Smooth muscle cell (in vitro differentiated cells): ENCODE measurements at regions not wholly inside any gene's neighbourhood (a gene's known extent, or its start where the extent isn't known, plus 50 kb on each side); places are given as distances from the start of the nearest gene placed in this dataset.

Experiments used
- DNase-seq: peaks from one replicate; lab custom pipeline; 2025; ENCODE audit not compliant: unreplicated experiment; lab: John Stamatoyannopoulos, UW
- H2AFZ ChIP-seq: fragments of 200-600 bp; sonication (generic); 2 replicates; pipeline ENCODE4 v1.6.0; 2016; ENCODE audit warnings: antibody characterized with exemption, low read depth, mild to moderate bottlenecking
- H3F3A ChIP-seq: fragments of 200-600 bp; sonication (generic); 2 replicates; pipeline ENCODE4 v1.6.0; 2017; ENCODE audit warnings: antibody characterized with exemption, low read depth
- H3K27ac ChIP-seq: fragments of 200-600 bp; sonication (generic); 2 replicates; pipeline ENCODE4 v1.5.1; 2016; ENCODE audit warnings: low read depth, mild to moderate bottlenecking
- H3K27me3 ChIP-seq: fragments of 200-600 bp; sonication (generic); 2 replicates; pipeline ENCODE4 v1.6.1; 2016; ENCODE audit warnings: low read depth, mild to moderate bottlenecking
- H3K36me3 ChIP-seq: fragments of 200-600 bp; sonication (generic); 2 replicates; pipeline ENCODE4 v1.5.1; 2016; ENCODE audit warnings: low read depth
- H3K4me1 ChIP-seq: fragments of 200-600 bp; sonication (generic); 2 replicates; pipeline ENCODE4 v1.5.1; 2016; ENCODE audit warnings: low read depth
- H3K4me2 ChIP-seq: fragments of 200-600 bp; sonication (generic); 2 replicates; pipeline ENCODE4 v1.6.0; 2016; ENCODE audit warnings: mild to moderate bottlenecking
- H3K4me3 ChIP-seq: fragments of 200-600 bp; sonication (generic); 2 replicates; pipeline ENCODE4 v1.5.1; 2016; ENCODE audit warnings: mild to moderate bottlenecking
- H3K79me2 ChIP-seq: fragments of 200-600 bp; sonication (generic); 2 replicates; pipeline ENCODE4 v1.6.0; 2016; ENCODE audit warnings: low read depth, mild to moderate bottlenecking
- H3K9ac ChIP-seq: fragments of 200-600 bp; sonication (generic); 2 replicates; pipeline ENCODE4 v1.6.0; 2016; ENCODE audit warnings: low read depth
- H3K9me3 ChIP-seq: fragments of 200-600 bp; sonication (generic); replicated peaks from 2 replicates; pipeline ENCODE4 v1.5.1; 2016; ENCODE audit warnings: low read depth
- H4K20me1 ChIP-seq: fragments of 200-600 bp; sonication (generic); 2 replicates; pipeline ENCODE4 v1.6.0; 2016; ENCODE audit warnings: low read depth
- CTCF ChIP-seq: fragments of 200-600 bp; sonication (generic); IDR thresholded peaks from 2 replicates; pipeline ENCODE4 v1.5.1; 2017; ENCODE audit warnings: borderline replicate concordance, mild to moderate bottlenecking, antibody characterized with exemption; ENCODE audit not compliant: insufficient read depth, poor library complexity, severe bottlenecking
- WGBS: methylation state at CpG from one replicate; pipeline ENCODE4 v1.1.7; 2016; ENCODE audit warnings: low lambda C conversion rate; 5-methylcytosine and 5-hydroxymethylcytosine counted together

GRCh38 chr5:68429510-68429909 is 214.0 kb downstream of the PIK3R1 start:
- WGBS, result 90% methylated on average over 2 of the region's 2 CpGs
- no peak overlapping the region for H3K4me2 ChIP-seq
- H3K27ac ChIP-seq, result no peak overlapping the region
- H3K9ac ChIP-seq, result no peak overlapping the region
- H3K4me3 ChIP-seq, result no peak overlapping the region
- H3K79me2 ChIP-seq, result no peaks in the 10 kb centered on the region
- peaks cover 5% of the 10 kb centered on the region for H3K4me1 ChIP-seq
- no peaks in the 10 kb centered on the region for H3K36me3 ChIP-seq
- no peak overlapping the region for H2AFZ ChIP-seq
- no peaks in the 10 kb centered on the region for H3K27me3 ChIP-seq
- DNase-seq, result no peak
- no peak for TF ChIP-seq CTCF
- H3K9me3 ChIP-seq, result no peaks in the 10 kb centered on the region
- no peaks in the 10 kb centered on the region for H4K20me1 ChIP-seq
- H3F3A ChIP-seq, result peaks cover 9% of the 10 kb centered on the region

- Histone ChIP-seq H3K9me3 (no peaks in the 10 kb centered on the region), H3K27ac (no peak overlapping the region), H3K4me3 (no peak overlapping the region), H3K36me3 (no peaks in the 10 kb centered on the region), H4K20me1 (no peaks in the 10 kb centered on the region), H3F3A (peaks cover 8% of the 10 kb centered on the region), H3K27me3 (no peaks in the 10 kb centered on the region), H3K9ac (no peak overlapping the region), H3K4me2 (no peak overlapping the region), H3K4me1 (no peaks in the 10 kb centered on the region), H2AFZ (no peak overlapping the region), H3K79me2 (no peaks in the 10 kb centered on the region)
- 77% methylated on average over 1 of the region's 1 CpG for WGBS
- no peak for TF ChIP-seq CTCF
- DNase-seq, result no peak
These were observed 214.7 kb downstream of the PIK3R1 start for GRCh38 chr5:68430279-68430678.

- Histone ChIP-seq H4K20me1 (no peaks in the 10 kb centered on the region), H3K9ac (no peak overlapping the region), H3K4me2 (no peak overlapping the region), H3F3A (peaks cover 8% of the 10 kb centered on the region), H3K36me3 (no peaks in the 10 kb centered on the region), H3K79me2 (no peaks in the 10 kb centered on the region), H3K4me3 (no peak overlapping the region), H2AFZ (no peak overlapping the region), H3K4me1 (no peaks in the 10 kb centered on the region), H3K27ac (peak overlapping the region; percentile 62), H3K9me3 (no peaks in the 10 kb centered on the region), H3K27me3 (no peaks in the 10 kb centered on the region)
- DNase-seq, result no peak
- 84% methylated on average over 1 of the region's 1 CpG for WGBS
- no peak for TF ChIP-seq CTCF
These were observed 215.6 kb downstream of the PIK3R1 start for GRCh38 chr5:68431186-68431585.

- TF ChIP-seq CTCF, result no peak
- WGBS, result 81% methylated on average over 6 of the region's 6 CpGs
- DNase-seq, result no peak
- no peaks in the 10 kb centered on the region for H3K36me3 ChIP-seq
- H3K4me3 ChIP-seq, result no peak overlapping the region
- no peaks in the 10 kb centered on the region for H3K9me3 ChIP-seq
- no peaks in the 10 kb centered on the region for H4K20me1 ChIP-seq
- H3K9ac ChIP-seq, result no peak overlapping the region
- no peak overlapping the region for H2AFZ ChIP-seq
- peak overlapping the region; percentile 62 for H3K27ac ChIP-seq
- no peaks in the 10 kb centered on the region for H3K4me1 ChIP-seq
- no peak overlapping the region for H3K4me2 ChIP-seq
- no peaks in the 10 kb centered on the region for H3K27me3 ChIP-seq
- H3F3A ChIP-seq, result peaks cover 8% of the 10 kb centered on the region
- no peaks in the 10 kb centered on the region for H3K79me2 ChIP-seq
These were observed 216.2 kb downstream of the PIK3R1 start for GRCh38 chr5:68431601-68432337.
